GM21529 (cell line): ENCODE measurements at regions not wholly inside any gene's neighbourhood (a gene's known extent, or its start where the extent isn't known, plus 50 kb on each side); places are given as distances from the start of the nearest gene placed in this dataset.
A peak's percentile ranks its signal among the peaks of the same experiment; 100 is the strongest.

Source experiments
- ATAC-seq: cut with Tn5 transposase; IDR thresholded peaks from one replicate; pipeline ENCODE4 v1.9.1; 2021; ENCODE audit not compliant: unreplicated experiment

GRCh38 chr7:35454575-35455385, 200.9 kb upstream of the TBX20 start:
- no peak for ATAC-seq

- ATAC-seq: no peak
Measured at GRCh38 chr7:35450456-35451214, 196.7 kb upstream of the TBX20 start.

- ATAC-seq: no peak
Measured at GRCh38 chr7:35448486-35448885, 194.6 kb upstream of the TBX20 start.

GRCh38 chr7:35446091-35446490, 192.2 kb upstream of the TBX20 start:
- no peak for ATAC-seq

GRCh38 chr7:35437619-35438275, 183.8 kb upstream of the TBX20 start:
- ATAC-seq: no peak

- no peak for ATAC-seq
Measured at GRCh38 chr7:35436452-35436851, 182.6 kb upstream of the TBX20 start.

GRCh38 chr7:35430547-35431153, 176.8 kb upstream of the TBX20 start:
- ATAC-seq: no peak

GRCh38 chr7:35424869-35425495, 171.1 kb upstream of the TBX20 start:
- ATAC-seq: peak; percentile 76

- ATAC-seq: no peak
Measured at GRCh38 chr7:35424440-35424839, 170.5 kb upstream of the TBX20 start.

- ATAC-seq: no peak
Measured at GRCh38 chr7:35422715-35423114, 168.8 kb upstream of the TBX20 start.

- no peak for ATAC-seq
Measured at GRCh38 chr7:35420656-35421055, 166.8 kb upstream of the TBX20 start.

GRCh38 chr7:35419391-35419755, 165.5 kb upstream of the TBX20 start:
- no peak for ATAC-seq

GRCh38 chr7:35418716-35419390, 165.0 kb upstream of the TBX20 start:
- no peak for ATAC-seq

- no peak for ATAC-seq
Measured at GRCh38 chr7:35416568-35416967, 162.7 kb upstream of the TBX20 start.

GRCh38 chr7:35415411-35415822, 161.5 kb upstream of the TBX20 start:
- ATAC-seq: no peak

GRCh38 chr7:35411331-35411730, 157.4 kb upstream of the TBX20 start:
- ATAC-seq: no peak

GRCh38 chr7:35405461-35405860, 151.6 kb upstream of the TBX20 start:
- ATAC-seq: no peak

GRCh38 chr7:35401217-35401879, 147.4 kb upstream of the TBX20 start:
- no peak for ATAC-seq

GRCh38 chr7:35399840-35400239, 145.9 kb upstream of the TBX20 start:
- ATAC-seq: no peak

- ATAC-seq: no peak
Measured at GRCh38 chr7:35399216-35399615, 145.3 kb upstream of the TBX20 start.
